ENCODE measurements at regions not wholly inside any gene's neighbourhood (a gene's known extent, or its start where the extent isn't known, plus 50 kb on each side); places are given as distances from the start of the nearest gene placed in this dataset.
"Not testable (repeated sequence)": the region's sequence is repeated elsewhere in the genome, so short reads cannot be mapped to it uniquely, and the experiment has no call there.

- peak; percentile 56 for DNase-seq (ENCODE audit: low read depth)
Measured at GRCh38 chr7:46934198-46934825, 647.6 kb downstream of the TNS3 start.

GRCh38 chr7:46933596-46933995 is 648.3 kb downstream of the TNS3 start:
- peak; percentile 29 for DNase-seq (ENCODE audit: low read depth)

DNA sequence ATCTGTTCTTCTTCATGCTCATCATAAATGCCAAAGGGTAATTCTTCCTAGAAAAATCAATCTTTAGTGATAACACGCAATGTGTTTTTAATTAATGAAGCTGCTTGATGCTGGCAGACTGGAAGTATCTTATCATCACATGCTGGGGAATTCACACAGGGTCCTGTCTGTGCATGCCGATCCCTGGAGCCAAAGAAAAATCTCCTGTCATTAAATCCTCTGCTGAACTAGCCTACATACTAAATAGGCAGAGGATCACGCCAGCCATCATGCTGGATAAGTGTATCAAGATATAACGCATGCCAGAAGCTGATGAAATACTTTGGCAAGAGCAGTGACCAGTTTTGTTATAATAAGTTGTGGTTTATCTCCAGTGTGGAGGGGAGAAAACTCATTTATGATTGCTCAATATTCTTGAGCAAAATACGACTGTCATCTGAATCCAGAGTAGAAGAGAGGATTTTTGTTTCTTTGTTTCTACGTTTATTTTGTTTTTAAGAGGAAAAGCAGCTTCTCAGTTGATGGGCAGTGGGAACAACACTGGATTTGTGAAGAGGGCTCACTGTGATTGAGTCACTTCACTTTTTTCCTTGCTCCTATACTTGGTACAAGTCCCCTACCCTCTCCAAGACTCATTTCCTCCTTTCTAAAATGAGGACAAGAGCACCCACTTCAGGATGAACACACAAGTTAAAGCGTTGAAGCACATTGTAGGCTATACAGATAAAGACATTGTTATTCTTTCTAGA is 649.1 kb downstream of the TNS3 start:
- DNase-seq (ENCODE audit: low read depth), result peak; percentile 90

DNA sequence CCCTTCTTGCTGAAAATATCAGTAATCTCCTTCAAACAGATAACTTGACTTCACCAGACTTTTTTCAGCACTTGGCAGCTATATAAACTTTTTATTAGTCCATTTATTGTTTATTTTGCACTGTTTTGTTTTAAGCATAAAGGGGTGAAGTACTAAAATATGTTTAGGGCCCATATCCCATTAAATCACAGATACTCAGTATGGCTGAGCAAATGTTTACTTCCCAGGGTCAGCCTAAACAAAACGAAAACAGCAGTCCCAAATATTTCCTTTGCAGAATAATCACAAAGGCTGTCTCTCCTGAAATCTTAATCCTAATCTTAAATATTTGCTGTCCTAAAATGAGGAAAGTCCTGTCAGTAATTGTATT is 649.6 kb downstream of the TNS3 start:
- DNase-seq (ENCODE audit: low read depth), result no peak

DNA sequence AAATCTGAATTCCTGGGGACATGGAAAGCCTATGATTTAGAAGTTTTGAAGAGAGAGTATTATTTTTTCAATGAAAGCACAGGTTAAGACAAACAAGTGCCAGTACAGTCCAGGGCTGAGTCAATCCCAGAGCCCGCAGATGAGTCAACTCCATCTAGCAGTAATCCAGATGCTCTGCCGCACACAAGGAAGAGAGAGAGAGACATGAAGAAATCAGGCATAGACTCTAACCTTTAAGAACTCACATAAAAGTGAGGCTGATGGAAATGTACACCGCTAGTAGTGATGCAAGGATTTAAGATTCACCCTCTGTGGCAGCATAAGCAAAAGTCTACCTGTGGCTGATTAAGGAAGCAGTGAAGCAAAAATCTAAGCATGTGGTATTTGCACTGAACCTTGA is 651.5 kb downstream of the TNS3 start:
- peak; percentile 97 for DNase-seq (ENCODE audit: low read depth)

DNA sequence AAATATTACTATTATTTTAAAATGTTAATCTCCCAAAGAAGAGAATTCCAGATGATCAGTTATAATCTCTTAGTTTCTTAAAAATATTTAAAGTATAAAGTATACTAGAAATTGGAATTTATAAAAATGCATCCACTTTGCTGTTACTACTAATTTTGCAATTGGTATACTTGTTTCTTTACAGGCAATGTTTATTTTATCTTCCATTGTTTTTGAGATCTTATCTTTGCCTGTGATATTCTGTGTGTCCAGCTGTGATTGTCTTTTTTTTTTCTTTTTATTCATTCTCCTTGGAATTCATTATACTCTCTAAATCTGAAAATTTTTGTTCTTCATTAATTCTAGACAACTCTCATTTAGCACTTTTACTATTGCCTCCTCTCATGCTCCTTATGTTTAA is 652.6 kb downstream of the TNS3 start:
- DNase-seq (ENCODE audit: low read depth), result peak; percentile 18

- DNase-seq (ENCODE audit: low read depth), result no peak
Measured at GRCh38 chr7:46928719-46929118, 653.2 kb downstream of the TNS3 start.

GRCh38 chr7:46927131-46927810 is 654.6 kb downstream of the TNS3 start:
- no peak for DNase-seq (ENCODE audit: low read depth)

- no peak for DNase-seq (ENCODE audit: low read depth)
Measured at GRCh38 chr7:46916581-46916980, 665.3 kb downstream of the TNS3 start.

- DNase-seq (ENCODE audit: low read depth), result no peak
Measured at GRCh38 chr7:46912692-46913091, 669.2 kb downstream of the TNS3 start.

GRCh38 chr7:46909601-46910051 is 672.3 kb downstream of the TNS3 start:
- DNase-seq (ENCODE audit: low read depth), result peak; percentile 94

DNA sequence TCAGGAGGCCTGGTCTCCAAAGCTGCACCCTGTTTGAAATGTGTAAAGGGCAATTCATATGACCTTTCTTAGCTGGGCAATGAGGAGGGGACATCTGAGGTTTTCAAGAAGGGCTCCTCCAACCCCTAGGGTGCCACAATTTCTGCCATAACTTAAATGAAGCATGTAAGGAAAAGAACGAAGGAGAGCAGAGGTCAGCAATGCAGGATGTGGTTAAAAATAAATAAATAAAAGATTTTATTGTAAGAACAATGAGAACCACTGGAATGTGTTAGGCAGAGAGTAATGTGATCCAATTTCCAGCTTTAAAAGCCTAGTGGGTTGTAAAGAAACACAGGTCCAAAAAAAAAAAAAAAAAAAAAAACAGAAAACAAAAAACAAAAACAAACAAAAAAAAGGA is 673.1 kb downstream of the TNS3 start:
- DNase-seq (ENCODE audit: low read depth), result peak; percentile 95

DNA sequence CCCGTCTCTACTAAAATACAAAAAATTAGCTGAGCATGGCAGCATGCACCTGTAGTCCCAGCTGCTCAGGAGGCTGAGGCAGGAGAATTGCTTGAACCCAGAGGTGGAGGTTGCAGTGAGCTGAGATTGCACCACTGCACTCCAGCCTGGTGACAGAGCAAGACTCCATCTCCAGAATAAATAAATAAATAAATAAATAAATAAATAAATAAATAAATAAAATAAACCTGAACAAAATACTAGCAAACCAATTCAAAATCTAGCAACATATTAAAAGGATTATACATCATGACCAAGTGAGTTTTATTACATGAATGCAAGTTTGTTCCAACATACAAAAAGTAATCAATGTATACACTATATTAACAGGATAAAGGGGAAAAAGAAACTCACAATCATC is 677.4 kb downstream of the TNS3 start:
- not testable (repeated sequence) for DNase-seq (ENCODE audit: low read depth)

DNA sequence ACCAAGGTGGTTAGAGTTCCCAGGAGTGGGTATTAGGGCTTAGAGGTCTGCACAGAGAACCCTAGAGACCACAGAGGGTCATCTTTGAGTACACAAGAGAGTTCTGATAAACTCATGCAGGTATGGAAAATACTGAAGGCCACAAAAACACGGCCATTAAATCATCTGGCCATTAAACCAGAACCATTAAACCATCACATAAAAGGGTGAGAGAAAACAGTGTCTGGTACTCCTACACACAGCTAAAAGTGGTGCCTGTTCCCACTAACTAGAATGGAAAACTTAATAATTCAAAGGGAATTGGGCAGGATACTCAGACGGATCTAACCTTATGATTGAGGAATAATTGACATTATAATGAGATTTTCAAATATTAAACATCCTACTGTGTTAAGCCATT is 679.4 kb downstream of the TNS3 start:
- DNase-seq (ENCODE audit: low read depth), result no peak

- peak; percentile 92 for DNase-seq (ENCODE audit: low read depth)
Measured at GRCh38 chr7:46900312-46901263, 681.3 kb downstream of the TNS3 start.

GRCh38 chr7:46897381-46897780 is 684.5 kb downstream of the TNS3 start:
- DNase-seq (ENCODE audit: low read depth), result no peak

GRCh38 chr7:46886669-46887374 is 695.1 kb downstream of the TNS3 start:
- DNase-seq (ENCODE audit: low read depth), result no peak

- peak; percentile 13 for DNase-seq (ENCODE audit: low read depth)
Measured at GRCh38 chr7:46885167-46885566, 696.7 kb downstream of the TNS3 start.

DNA sequence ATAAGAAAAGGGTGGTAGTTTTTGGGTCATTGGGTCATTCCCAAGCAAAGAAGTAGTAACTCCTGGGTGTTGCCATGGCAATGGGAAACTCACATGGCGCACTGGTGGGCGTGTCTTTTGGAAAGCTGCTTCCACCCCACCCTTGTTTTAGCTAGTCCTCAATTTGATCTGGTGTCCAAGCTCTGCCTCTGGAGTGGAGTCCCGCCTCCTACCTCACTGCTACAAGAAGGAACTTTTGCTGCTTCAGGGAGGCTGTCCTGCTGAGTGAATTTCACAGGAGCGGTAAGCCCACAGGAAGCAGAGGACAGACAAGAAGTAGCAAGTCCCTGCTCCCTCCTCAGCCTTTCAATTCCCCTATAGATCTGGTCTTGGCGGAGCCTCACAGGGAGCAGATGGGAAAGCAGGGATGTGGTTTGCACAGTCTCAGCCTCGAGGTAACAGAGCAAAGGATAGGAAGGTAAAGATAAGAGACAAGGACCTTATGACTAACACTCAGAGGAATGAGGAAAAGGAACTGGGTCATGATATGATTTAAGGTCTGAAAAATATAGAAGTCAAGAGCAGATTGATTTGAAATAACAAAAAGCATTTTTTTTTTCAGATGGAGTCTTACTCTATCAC is 700.3 kb downstream of the TNS3 start:
- peak; percentile 64 for DNase-seq (ENCODE audit: low read depth)

DNA sequence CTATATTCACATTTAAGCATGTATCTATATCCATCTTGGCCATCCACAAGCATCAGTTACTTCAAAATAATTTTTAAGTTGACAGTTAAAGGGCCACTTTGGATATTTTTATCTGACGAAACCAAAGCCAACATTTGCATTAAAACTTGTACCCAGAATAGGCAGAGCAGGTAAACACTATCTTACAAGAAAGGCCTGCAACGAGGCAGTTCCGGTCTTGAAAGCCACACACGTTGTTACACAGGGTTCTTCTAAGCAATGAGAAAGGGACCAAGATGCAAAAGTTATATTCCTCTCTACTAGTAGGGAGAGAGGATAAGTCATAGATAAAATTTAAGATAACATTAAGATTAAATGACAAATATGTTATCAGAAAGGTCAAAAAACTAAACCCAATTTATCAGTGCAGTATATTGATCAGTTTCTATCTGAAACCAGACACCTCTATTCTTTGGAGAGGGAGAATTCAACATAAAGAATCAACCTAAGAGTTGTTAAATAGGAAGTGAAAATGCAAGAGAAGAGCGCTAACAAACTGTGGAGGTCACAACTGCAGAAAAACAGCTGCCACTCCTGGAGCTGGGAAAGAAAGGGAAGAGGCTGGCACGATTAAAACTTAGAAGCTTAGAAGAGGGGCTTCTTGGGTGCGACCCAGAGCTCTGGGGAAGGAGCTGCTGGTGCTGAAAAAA is 701.3 kb downstream of the TNS3 start:
- no peak for DNase-seq (ENCODE audit: low read depth)
